NAMALWA (cell line): ENCODE measurements at regions not wholly inside any gene's neighbourhood (a gene's known extent, or its start where the extent isn't known, plus 50 kb on each side); places are given as distances from the start of the nearest gene placed in this dataset.

Experiments used
- DNase-seq: peaks from one replicate; pipeline ENCODE4 v3.0.0-alpha.2; 2015; ENCODE audit warnings: low spot score

- no peak for DNase-seq
These were observed 73.9 kb upstream of the USP24 start for GRCh38 chr1:55289042-55289441.

- DNase-seq, result peak; percentile 39
These were observed 73.1 kb upstream of the USP24 start for GRCh38 chr1:55288245-55288644.

- DNase-seq, result no peak
These were observed 72.6 kb upstream of the USP24 start for GRCh38 chr1:55287723-55288122.

DNA sequence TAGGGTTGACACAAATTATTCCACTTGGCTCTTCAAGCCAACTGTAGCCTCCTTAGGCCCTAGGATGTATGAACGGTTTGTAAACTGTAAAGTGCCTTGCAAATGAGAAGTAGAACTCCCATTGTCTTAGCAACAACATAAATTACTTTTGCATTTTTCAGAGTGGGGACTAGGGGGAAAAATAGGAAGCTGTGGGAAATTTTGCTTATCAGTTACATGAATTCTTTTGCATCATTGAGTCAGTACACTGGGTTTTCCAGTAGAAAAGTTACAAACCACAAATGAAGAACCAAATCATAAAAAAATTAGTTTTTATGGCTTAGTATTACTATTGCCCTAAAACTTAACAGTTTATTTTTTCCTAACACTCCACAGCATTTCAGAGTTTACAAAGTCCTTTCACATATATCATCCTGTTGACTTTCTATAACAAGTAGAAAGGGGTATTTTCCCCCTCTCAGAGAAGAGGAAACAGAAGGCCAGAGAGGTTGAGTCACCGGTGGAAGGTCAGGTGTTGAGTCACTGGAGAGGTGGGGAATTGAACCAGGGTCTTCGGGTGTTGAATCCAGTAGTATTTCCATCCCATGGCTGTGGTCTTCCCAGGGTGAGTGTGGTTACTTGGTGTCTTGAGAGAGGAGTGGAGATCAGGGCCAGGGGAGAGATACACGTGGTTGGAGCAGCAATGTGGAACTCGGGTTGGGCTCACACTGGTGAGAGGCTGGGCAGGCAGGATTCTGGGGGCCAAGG is 71.9 kb upstream of the USP24 start:
- no peak for DNase-seq

DNA sequence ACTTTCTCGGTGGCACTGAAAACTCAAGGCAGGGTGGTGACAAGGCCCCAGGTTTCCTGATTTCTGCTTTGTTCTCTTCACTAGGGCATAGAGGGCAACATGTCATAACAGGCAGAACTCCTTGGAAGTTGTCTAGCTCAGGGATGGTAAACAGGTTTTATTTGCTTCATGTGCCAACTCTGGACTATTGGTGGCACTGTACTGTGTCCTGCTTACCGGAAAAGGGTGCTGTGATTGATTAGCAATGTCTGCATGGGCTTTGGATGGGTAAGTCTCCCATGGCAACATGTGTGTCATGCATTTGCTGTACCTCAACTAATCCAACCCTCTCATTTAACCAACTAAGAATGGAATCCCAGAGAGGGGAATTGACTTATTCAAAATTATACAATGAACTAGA is 70.7 kb upstream of the USP24 start:
- no peak for DNase-seq

- peak; percentile 58 for DNase-seq
These were observed 69.7 kb upstream of the USP24 start for GRCh38 chr1:55284856-55285255.

GRCh38 chr1:55282058-55282457 is 66.9 kb upstream of the USP24 start:
- DNase-seq, result no peak

- DNase-seq, result no peak
These were observed 65.6 kb upstream of the USP24 start for GRCh38 chr1:55280731-55281130.

DNA sequence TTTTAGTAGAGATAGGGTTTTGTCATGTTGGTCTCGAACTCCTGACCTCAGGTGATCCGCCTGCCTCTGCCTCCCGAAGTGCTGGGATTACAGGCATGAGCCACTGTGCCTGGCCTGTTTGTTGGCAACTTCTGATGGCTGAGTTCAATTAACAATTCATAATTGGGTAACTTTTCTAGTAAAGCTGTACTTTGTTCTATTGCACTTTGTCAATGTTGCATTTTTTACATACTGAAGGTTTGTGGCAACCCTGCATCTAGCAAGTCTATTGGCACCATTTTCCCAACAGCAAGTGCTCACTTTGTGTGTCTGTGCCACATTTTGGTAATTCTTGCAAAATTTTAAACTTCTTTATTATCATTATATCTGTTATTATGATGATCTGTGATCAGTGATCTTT is 64.5 kb upstream of the USP24 start:
- no peak for DNase-seq

DNA sequence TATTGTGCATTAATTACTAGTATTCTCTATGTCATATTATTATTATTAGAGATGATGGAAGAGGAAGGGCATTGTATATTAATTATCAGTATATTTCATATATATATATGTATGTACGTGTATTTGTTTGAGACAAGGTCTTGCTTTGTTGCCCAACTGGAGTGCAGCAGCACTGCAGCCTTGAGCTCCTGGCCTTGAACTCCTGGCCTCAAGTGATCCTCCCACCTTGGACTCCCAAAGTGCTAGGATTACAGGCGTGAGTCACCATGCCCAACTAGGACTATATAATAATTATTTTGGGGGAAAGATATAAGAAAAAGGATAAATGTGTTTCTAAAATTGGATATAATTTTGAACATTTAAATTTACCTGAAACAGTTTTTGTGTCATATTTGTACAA is 63.2 kb upstream of the USP24 start:
- DNase-seq, result no peak

DNA sequence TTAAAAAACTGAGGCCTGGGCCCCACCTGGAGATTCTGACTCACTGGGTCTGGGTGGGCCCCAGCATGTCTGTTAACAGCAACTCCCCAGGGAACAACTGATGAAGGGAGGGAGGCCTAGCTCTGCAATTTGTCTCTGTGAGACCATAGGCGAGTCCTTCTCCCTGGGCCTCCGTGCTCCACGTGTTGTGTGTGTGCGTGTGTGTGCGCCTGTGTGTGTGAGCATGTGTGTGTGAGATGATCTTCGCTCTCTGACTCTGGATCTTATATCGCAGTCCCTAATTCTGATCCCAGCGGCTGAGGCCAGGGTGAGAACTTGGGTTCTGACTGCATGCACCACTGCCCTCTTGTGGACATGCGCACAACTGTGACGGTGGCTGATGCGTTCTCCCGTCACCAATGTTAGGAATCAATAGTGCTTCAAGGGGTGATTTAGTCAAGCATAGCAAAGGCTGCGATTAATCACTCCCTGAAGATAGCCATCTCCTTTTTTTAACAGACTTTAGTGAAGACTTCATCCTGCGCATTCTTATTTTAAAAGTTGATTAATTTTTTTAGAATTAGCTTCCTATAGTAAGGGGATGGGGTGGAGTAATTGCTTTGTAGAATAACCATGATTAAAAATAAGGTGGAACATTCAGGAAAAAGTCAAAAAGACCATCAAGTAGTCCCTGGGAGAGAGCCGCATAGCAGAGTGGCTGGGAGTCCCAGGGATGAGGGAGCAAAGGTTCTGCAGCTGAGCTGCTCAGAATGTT is 62.4 kb upstream of the USP24 start:
- peak; percentile 88 for DNase-seq

- no peak for DNase-seq
These were observed 61.7 kb upstream of the USP24 start for GRCh38 chr1:55276671-55277376.

GRCh38 chr1:55275941-55276341 is 60.8 kb upstream of the USP24 start:
- no peak for DNase-seq

GRCh38 chr1:55275151-55275748 is 60.1 kb upstream of the USP24 start:
- no peak for DNase-seq

- DNase-seq, result no peak
These were observed 57.8 kb upstream of the USP24 start for GRCh38 chr1:55272994-55273393.
